Amniotic stem cell (primary cell): ENCODE measurements at regions not wholly inside any gene's neighbourhood (a gene's known extent, or its start where the extent isn't known, plus 50 kb on each side); places are given as distances from the start of the nearest gene placed in this dataset.
"Not testable (repeated sequence)": the region's sequence is repeated elsewhere in the genome, so short reads cannot be mapped to it uniquely, and the experiment has no call there.

Experiments
- DNase-seq: peaks from one replicate; lab custom pipeline; 2025; lab: John Stamatoyannopoulos, UW

- DNase-seq = no peak
Observed at GRCh38 chr5:99061299-99061698, 132.5 kb upstream of the CHD1 start.

- DNase-seq = peak; percentile 49
Observed at GRCh38 chr5:99060306-99061261, 131.8 kb upstream of the CHD1 start.

- no peak for DNase-seq
Observed at GRCh38 chr5:99059685-99060084, 130.9 kb upstream of the CHD1 start.

GRCh38 chr5:99058466-99058865, 129.7 kb upstream of the CHD1 start:
- no peak for DNase-seq

GRCh38 chr5:99054972-99055371, 126.2 kb upstream of the CHD1 start:
- DNase-seq = no peak

DNA sequence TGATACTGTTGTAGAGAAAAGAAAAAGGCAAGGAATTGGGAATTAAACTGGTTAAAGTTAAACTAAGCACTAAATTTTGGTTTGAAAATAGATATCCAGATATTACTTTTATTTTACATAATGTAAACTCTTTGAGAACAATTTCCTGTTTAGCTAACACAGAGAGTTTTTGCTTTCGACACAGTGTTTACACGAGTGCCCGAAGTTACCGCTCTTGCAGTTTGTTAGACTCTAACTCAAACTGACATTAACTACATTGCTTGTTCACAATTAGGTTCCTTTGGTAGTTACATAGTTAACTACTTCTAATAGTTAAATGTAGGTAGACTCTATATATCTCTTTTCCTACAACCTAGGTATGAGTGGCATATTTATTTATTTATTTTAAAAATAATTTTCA, 117.1 kb upstream of the CHD1 start:
- no peak for DNase-seq

DNA sequence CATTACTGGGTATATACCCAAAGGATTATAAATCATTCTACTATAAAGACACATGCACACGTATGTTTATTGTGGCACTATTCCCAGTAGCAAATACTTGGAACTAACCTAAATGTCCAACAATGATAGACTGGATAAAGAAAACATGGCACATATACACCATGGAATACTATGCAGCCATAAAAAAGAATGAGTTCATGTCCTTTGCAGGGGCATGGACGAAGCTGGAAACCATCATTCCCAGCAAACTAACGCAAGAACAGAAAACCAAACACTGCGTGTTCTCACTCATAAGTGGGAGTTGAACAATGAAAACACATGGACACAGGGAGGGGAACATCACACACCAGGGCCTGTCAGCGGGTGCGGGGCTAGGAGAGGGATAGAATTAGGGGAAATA, 114.5 kb upstream of the CHD1 start:
- DNase-seq = not testable (repeated sequence)

GRCh38 chr5:99037668-99038067, 108.9 kb upstream of the CHD1 start:
- no peak for DNase-seq

DNA sequence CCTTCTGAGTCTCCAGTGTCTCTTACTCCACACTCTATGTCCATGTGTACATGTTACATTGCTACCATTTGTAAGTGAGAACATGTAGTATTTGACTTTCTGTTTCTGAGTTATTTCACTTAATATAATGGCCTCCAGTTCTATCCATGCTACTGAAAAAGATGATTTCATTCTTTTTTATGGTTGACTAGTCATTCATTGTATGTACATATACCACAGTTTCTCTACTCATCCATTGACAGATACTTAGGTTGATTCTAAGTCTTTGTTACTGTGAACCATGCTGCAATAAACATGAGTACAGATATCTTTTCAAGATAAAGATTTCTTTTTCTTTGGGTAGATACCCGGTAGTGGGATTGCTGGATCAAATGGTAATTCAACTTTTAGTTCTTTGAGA, 107.1 kb upstream of the CHD1 start:
- DNase-seq = no peak

GRCh38 chr5:99034336-99034735, 105.5 kb upstream of the CHD1 start:
- no peak for DNase-seq

DNA sequence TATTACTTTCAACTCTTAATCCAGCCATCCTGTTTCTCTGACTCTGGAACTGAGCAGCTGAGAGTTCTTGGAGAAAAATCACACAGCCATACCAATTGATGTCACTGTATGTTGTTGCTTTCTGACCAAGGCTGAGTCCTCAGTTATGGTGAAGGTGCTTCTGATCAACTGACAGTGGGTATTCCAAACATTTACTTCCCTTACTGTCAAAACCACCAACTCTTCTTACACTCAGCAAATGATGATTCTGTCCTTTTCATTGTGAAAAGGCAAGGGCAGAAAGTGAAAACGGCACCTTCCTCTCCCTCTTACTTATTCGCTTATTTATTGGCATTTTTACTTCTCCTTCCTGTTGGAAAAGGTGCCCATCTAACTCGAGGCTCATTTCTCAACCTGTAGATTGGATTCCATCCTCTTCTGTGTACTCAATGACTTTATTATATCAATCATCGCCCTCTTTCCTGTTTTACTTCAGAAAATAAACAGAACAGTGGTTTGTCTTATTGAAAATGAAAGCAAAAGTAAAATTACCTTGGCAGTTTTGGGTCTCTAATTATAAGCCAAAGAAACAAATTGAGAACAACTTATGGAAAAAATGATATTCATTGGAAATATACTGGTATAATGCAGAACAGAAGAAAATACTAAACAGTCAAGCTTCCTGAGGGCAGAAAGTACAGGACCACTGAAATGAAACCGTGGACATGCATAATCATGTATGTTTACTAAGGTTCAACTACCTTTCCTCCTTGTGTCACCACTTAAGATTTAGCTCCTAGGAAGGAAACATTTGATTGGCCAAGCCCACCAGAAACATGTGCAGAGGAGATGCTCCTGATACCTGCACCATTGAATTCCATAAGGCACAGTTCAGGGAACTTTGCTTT, 104.5 kb upstream of the CHD1 start:
- DNase-seq = no peak

DNA sequence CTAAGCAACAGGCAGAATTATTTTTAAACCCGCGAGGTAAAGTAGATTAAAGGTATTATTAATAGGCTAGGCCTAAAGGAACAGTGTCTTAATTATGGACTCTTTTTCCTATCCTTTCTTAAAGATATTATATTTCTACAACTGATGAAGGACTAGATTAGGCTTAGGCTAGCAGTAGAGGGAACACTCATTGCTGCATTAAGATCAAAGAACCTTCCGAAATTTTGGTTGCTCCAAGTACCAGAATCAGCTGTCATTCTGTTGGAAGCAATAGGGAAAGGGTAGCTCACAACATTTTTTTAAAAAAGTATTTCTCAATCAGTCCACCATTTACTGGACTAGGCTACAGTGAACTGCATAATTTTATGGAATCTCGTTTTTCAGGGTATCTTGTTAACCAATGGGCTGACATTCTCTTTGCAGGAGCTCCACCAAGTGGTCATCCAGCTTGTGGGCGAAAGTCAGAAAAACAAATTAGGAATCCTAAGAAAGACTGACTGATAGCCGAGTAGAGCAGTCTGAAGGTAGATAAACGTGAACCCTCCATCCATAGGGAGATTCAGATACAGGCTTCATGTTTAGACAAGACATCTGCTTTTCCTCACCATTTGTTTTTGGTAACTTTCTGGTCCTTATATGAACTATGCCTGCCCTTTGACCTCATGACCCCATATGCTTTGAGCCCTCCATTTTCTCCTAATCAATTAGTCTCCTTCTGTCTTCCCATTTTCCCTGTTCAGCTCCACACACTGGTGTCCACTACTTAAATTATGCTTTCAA, 103.6 kb upstream of the CHD1 start:
- DNase-seq = peak; percentile 66

DNA sequence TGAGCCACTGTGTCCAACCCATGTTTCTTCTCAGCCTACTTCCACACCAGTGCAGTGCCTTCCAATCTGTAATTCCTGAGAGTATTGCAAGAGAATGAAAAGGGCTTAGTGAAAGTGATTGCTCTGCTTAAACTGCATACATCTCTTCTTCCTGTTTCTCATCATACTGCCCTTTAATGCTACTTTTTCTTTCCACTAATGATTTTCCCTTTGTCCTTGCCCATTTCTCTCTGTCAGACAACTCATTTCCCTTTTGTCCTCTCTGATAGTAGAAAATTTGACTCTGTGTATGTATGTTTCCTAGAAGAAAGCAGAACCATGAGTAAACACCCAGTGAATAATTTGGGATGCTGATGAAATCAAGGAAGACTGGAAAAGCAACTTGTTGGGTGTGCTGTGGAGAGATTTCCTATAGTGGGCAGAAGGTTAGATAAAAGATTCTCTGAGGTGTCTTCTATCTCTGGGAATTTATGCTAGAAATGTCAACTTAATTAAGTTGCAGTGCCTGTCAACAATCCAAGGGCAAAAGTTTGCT, 102.2 kb upstream of the CHD1 start:
- DNase-seq = no peak

DNA sequence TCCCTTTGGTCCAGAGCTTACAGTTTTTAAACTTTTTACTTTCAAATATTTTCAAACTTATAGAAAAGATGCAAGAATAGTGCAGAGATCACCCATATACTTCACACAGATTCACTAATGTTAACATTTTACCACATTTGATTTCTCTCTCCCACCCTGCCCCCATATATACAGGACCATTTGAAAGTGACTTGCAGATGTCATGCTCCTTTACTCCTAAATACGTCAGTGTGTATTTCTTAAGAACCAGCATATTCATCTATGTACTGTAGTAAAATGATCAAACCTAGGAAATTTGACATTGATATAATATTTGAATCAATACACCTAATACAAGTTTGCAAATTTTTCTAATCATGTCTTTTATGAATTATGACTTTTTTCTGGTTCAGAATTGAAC, 100.4 kb upstream of the CHD1 start:
- DNase-seq = no peak

- not testable (repeated sequence) for DNase-seq
Observed at GRCh38 chr5:99028170-99028569, 99.4 kb upstream of the CHD1 start.

DNA sequence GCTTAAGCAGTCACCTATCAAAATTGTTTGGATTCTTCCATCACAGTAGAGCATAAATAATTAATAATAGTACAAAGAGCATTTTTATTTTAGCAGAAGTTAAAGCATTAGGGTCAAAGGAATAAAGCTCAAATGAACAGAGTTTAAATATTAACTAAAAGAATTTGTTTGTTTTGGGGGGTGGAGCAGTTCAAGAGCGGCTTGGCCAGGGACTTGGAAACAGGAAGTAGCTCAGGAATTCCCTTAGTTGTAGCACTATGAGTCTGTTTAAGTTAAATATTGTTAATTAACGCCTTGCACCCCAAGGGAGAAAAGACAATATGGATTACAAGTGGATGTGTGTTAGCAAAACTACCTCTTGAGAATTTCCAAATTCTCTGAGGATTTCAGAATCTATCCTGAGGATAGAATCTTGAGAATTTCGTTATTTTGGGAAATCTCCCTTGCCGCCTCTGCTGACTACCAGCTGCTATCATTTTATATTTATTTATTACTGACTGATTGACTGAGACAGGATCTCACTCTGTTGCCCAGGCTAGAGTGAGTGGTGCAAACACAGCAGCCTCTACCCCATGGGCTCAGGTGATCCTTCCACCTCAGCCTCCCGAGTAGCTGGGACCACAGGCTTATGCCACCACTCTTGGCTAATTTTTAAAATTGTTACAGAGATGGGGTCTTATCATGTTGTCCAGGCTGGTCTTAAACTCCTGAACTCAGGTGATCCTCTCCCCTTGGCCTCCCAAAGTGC, 96.7 kb upstream of the CHD1 start:
- DNase-seq = no peak

DNA sequence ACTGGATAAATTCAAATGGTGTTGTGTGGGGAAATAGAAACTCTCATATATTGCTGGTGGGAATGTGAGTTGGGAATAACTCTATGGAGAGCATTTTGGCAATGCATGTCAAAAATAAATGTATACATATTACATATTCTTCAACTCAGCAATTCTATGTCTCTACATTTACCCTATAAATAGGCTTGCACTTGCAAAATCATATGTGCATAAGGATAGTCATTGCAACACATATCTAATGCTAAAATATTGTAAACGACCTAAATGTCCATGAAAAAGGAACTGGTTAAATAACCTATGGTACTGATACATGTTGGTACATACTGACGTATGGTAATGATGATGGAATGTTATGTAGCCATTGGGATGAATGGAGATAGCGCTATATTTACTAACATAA, 94.5 kb upstream of the CHD1 start:
- DNase-seq = no peak

DNA sequence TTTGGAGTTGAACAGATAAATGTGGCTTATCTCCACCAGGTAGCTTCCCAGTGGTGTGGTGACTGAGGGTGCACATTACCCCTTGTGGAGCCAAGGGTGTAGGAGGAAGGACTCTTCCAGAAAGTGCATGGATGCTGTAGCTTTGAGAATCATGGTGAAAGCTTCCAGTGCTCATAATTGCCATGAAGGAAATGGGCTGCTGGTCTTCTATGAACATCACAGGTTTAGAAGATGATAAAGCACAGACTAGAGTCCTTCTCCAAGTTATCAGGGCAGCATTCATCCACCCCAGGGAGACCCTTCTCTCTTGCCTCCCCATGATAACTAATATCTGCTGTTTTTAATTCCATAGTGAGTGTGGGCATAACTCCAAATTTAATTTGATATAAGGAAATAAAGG, 93.4 kb upstream of the CHD1 start:
- DNase-seq = no peak

DNA sequence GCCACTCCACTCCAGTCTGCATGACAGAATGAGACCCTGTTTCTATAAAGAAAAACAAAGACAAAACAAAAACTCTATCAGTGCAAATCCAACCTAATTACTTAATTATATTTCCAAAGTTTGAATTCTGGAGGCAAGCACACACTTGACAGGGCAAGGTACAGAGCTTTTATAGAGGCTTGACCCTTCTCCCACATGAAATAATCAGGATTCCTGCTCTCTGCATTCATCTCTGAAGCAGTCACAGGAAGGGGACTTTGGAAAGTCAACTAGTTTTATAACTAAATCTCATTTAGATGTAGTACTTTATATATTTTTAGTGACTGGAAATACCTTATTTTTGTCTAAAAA, 91.9 kb upstream of the CHD1 start:
- DNase-seq = no peak

DNA sequence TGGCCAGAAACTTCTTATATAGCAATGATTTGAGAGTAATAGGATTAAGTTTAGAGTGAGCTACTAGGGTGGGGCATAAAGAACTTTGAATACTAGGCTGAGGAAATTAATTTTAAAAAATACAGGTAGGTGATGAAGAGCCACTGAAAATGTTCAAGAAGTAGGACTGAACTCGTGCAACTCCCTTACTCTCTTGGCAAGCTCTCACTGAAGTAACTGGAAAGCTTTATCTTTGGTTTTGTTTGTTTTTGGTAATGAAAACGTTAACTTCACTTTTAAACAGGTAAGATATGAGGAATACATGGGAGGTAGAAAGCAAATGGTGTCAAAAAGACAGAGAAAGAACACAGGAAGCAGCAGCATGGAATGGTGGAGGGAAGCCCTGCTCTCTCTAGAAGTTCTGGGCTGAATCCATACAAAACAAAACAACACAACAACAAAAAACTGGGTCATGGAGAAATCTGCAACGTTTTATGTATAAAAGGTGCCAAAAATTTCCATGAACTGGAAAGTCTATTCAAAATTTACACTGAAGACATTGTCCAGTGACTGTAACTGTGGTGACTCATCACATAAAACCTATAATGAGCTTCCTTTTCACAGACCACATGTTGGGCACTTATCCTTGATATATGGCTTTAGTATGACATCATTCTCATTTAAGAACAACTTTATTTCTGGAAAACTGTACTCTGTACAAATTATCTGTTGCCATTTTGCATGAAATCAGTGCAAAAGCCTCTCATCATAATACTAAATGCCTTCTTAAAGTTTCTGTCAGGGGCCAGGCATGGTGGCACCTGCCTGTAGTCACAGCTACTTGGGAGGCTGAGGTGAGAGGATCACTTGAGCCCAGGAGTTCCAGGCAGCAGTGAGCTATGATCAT, 91.2 kb upstream of the CHD1 start:
- DNase-seq = peak; percentile 49
